ENCODE measurements at regions not wholly inside any gene's neighbourhood (a gene's known extent, or its start where the extent isn't known, plus 50 kb on each side); places are given as distances from the start of the nearest gene placed in this dataset.

- H3K27me3 ChIP-seq, result peaks cover 3% of the 10 kb centered on the region
- no peak for DNase-seq
- H3K27ac ChIP-seq, result no peak overlapping the region
- H3K4me3 ChIP-seq, result no peak overlapping the region
- H3K9me3 ChIP-seq, result no peaks in the 10 kb centered on the region
- no peaks in the 10 kb centered on the region for H3K36me3 ChIP-seq
- 77 to 79% methylated on average over 6 to 9 of the region's 9 CpGs for WGBS, 2 donors (ENCODE audit: low coverage in 1 of 2)
- in situ Hi-C loops (cut with MboI; ENCODE audit: low pct_ligation_motif_present in 1 of 4, low pct_unique_long_range_greater_than_20kb in 1 of 4, low sequenced_read_pairs in 3 of 4), result no loop called here
- intact Hi-C loops (cut with DNase I; ENCODE audit: low total_unique reads), result no loop called here
- no peaks in the 10 kb centered on the region for H3K4me1 ChIP-seq
- no peak for TF ChIP-seq EP300 (IDR thresholded peaks at IDR 0.05; ENCODE audit: low read depth)
- TF ChIP-seq CTCF (IDR thresholded peaks at IDR 0.05), result no peak
- TF ChIP-seq POLR2A (IDR thresholded peaks at IDR 0.05), result no peak
- no peak for TF ChIP-seq POLR2AphosphoS5 (IDR thresholded peaks at IDR 0.05)
These were observed 179.3 kb downstream of the BARHL2 start for GRCh38 chr1:90537606-90538362.

GRCh38 chr1:90534663-90535295 lies 182.3 kb downstream of the BARHL2 start:
- in situ Hi-C loops (cut with MboI; ENCODE audit: low pct_ligation_motif_present in 1 of 4, low pct_unique_long_range_greater_than_20kb in 1 of 4, low sequenced_read_pairs in 3 of 4), result no loop called here
- Histone ChIP-seq H3K27me3 (peaks cover 3% of the 10 kb centered on the region), H3K9me3 (no peaks in the 10 kb centered on the region), H3K36me3 (no peaks in the 10 kb centered on the region), H3K4me3 (no peak overlapping the region), H3K27ac (no peak overlapping the region), H3K4me1 (no peaks in the 10 kb centered on the region)
- DNase-seq, result no peak
- WGBS, 2 donors (ENCODE audit: low coverage in 1 of 2), result 55 to 58% methylated on average over 4 to 6 of the region's 6 CpGs
- TF ChIP-seq POLR2A (IDR thresholded peaks at IDR 0.05) (no peak), CTCF (IDR thresholded peaks at IDR 0.05) (no peak), POLR2AphosphoS5 (IDR thresholded peaks at IDR 0.05) (no peak), EP300 (IDR thresholded peaks at IDR 0.05; ENCODE audit: low read depth) (no peak)
- intact Hi-C loops (cut with DNase I; ENCODE audit: low total_unique reads), result no loop called here

GRCh38 chr1:90534116-90534515 lies 183.0 kb downstream of the BARHL2 start:
- 62 to 76% methylated on average over 5 to 6 of the region's 6 CpGs for WGBS, 2 donors (ENCODE audit: low coverage in 1 of 2)
- in situ Hi-C loops (cut with MboI; ENCODE audit: low pct_ligation_motif_present in 1 of 4, low pct_unique_long_range_greater_than_20kb in 1 of 4, low sequenced_read_pairs in 3 of 4), result no loop called here

GRCh38 chr1:90526954-90527353 lies 190.1 kb downstream of the BARHL2 start:
- in situ Hi-C loops (cut with MboI; ENCODE audit: low pct_ligation_motif_present in 1 of 4, low pct_unique_long_range_greater_than_20kb in 1 of 4, low sequenced_read_pairs in 3 of 4), result no loop called here
- H3K4me1 ChIP-seq, result no peaks in the 10 kb centered on the region
- intact Hi-C loops (cut with DNase I; ENCODE audit: low total_unique reads), result no loop called here
- no peaks in the 10 kb centered on the region for H3K36me3 ChIP-seq
- no peak for DNase-seq
- TF ChIP-seq EP300 (IDR thresholded peaks at IDR 0.05; ENCODE audit: low read depth) (no peak), CTCF (IDR thresholded peaks at IDR 0.05) (no peak), POLR2AphosphoS5 (IDR thresholded peaks at IDR 0.05) (no peak), POLR2A (IDR thresholded peaks at IDR 0.05) (no peak)
- H3K27ac ChIP-seq, result no peak overlapping the region
- H3K4me3 ChIP-seq, result no peak overlapping the region
- no peaks in the 10 kb centered on the region for H3K27me3 ChIP-seq
- H3K9me3 ChIP-seq, result no peaks in the 10 kb centered on the region

More at GRCh38 chr1:90534116-90534515, 183.0 kb downstream of the BARHL2 start:
- no peak for DNase-seq
- intact Hi-C loops (cut with DNase I; ENCODE audit: low total_unique reads), result no loop called here
- H3K36me3 ChIP-seq, result no peaks in the 10 kb centered on the region
- no peaks in the 10 kb centered on the region for H3K9me3 ChIP-seq
- H3K27ac ChIP-seq, result no peak overlapping the region
- H3K4me3 ChIP-seq, result no peak overlapping the region
- TF ChIP-seq POLR2AphosphoS5 (IDR thresholded peaks at IDR 0.05) (no peak), EP300 (IDR thresholded peaks at IDR 0.05; ENCODE audit: low read depth) (no peak), CTCF (IDR thresholded peaks at IDR 0.05) (no peak), POLR2A (IDR thresholded peaks at IDR 0.05) (no peak)
- H3K27me3 ChIP-seq, result peaks cover 3% of the 10 kb centered on the region
- no peaks in the 10 kb centered on the region for H3K4me1 ChIP-seq

Measured in transverse colon (tissue), 4 donors.